ENCODE measurements at regions not wholly inside any gene's neighbourhood (a gene's known extent, or its start where the extent isn't known, plus 50 kb on each side); places are given as distances from the start of the nearest gene placed in this dataset.

DNA sequence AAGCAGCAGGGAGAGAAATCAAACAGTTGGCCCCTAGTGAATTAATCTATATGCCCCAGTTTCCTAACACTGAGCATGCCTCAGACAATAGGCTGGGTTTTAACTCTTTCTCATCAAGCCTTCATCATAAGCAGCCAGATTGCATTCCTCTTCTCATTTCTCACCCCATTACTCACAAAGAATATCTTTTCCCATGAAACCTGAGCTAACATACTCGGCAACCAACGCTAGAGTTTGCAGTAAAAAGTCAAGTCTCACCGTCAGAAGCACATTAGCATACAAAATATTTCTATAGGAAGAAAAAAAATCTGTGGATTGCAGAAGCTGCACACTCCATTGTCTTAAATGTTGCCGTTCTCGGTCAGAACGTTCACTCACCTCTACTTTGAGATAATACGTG lies 429.9 kb upstream of the ARID1B start:
- Histone ChIP-seq H3K27ac (no peak overlapping the region), H3K4me1 (no peaks in the 10 kb centered on the region), H3K4me3 (no peak overlapping the region), H3K4me2 (no peak overlapping the region), H3K9me3 (no peaks in the 10 kb centered on the region)
- ChIA-PET CTCF (no interaction called here), POLR2A (no interaction called here)
- WGBS (ENCODE audit: missing lambda C conversion rate): 42% methylated on average over 7 of the region's 7 CpGs
- DNase-seq (ENCODE audit: low read depth in 1 of 2, low spot score in 1 of 2): no peak
- TF ChIP-seq MYC (IDR thresholded peaks at IDR 0.05; ENCODE audit: borderline replicate concordance, low read length): no peak
- ATAC-seq: no peak
- no peak for FAIRE-seq

DNA sequence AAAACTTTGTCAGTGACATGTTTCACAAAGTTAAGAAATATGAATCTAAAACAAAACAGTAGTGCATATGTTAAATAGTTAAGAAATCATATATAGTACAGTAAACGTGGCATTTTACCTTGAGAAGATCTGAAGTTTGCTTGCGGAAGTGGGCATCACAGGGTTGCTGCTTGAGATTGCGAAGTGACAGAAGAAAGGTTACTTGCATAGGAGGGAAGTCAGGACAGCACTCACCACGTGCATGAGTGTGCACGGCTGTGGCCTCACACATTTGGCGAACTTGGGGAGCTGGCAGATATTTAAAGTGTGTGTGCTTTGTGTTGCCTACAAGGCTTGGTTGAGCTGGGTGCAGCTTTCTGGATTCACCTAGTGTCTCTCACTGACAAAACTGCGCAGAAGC lies 431.5 kb upstream of the ARID1B start:
- ChIA-PET POLR2A (no interaction called here), CTCF (interaction anchor here (0.6 kb wide), 1 partner anchor 779 kb away, joined by 4 read pairs; no protein-coding TSS in a partner anchor)
- no peak overlapping the region for H3K4me3 ChIP-seq
- ATAC-seq: no peak
- no peak overlapping the region for H3K4me2 ChIP-seq
- DNase-seq (ENCODE audit: low read depth in 1 of 2, low spot score in 1 of 2): no peak
- H3K27ac ChIP-seq: no peak overlapping the region
- FAIRE-seq: no peak
- 39% methylated on average over 7 of the region's 7 CpGs for WGBS (ENCODE audit: missing lambda C conversion rate)
- TF ChIP-seq SREBF2 (IDR thresholded peaks at IDR 0.05) (no peak), KDM5A (IDR thresholded peaks at IDR 0.05) (no peak), HES2 (IDR thresholded peaks at IDR 0.05) (no peak), KDM1A (IDR thresholded peaks at IDR 0.05; ENCODE audit: low read depth) (no peak), BHLHE40 (IDR thresholded peaks at IDR 0.05; ENCODE audit: low read depth, low read length) (no peak), CBX8 (IDR thresholded peaks at IDR 0.05) (no peak), CEBPB (IDR thresholded peaks at IDR 0.05) (no peak), FOSL2 (IDR thresholded peaks at IDR 0.05) (no peak), FOSL2 (CRISPR knock-in tag; IDR thresholded peaks at IDR 0.05) (no peak), EHMT2 (IDR thresholded peaks at IDR 0.05; ENCODE audit: low read depth) (no peak), ZFP36 (IDR thresholded peaks at IDR 0.05; ENCODE audit: borderline replicate concordance, partially characterized antibody) (no peak), RAD21 (conservative IDR thresholded peaks at IDR 0.05 in 1 of 2, IDR thresholded peaks at IDR 0.05 in 1 of 2) (no peak), ESRRA (IDR thresholded peaks at IDR 0.05; ENCODE audit: borderline replicate concordance, low read length) (no peak), NR3C1 (IDR thresholded peaks at IDR 0.05) (no peak), ZSCAN20 (CRISPR knock-in tag; IDR thresholded peaks at IDR 0.05) (no peak), ZNF302 (CRISPR knock-in tag; IDR thresholded peaks at IDR 0.05) (no peak)
- TF ChIP-seq, protein P1, sequence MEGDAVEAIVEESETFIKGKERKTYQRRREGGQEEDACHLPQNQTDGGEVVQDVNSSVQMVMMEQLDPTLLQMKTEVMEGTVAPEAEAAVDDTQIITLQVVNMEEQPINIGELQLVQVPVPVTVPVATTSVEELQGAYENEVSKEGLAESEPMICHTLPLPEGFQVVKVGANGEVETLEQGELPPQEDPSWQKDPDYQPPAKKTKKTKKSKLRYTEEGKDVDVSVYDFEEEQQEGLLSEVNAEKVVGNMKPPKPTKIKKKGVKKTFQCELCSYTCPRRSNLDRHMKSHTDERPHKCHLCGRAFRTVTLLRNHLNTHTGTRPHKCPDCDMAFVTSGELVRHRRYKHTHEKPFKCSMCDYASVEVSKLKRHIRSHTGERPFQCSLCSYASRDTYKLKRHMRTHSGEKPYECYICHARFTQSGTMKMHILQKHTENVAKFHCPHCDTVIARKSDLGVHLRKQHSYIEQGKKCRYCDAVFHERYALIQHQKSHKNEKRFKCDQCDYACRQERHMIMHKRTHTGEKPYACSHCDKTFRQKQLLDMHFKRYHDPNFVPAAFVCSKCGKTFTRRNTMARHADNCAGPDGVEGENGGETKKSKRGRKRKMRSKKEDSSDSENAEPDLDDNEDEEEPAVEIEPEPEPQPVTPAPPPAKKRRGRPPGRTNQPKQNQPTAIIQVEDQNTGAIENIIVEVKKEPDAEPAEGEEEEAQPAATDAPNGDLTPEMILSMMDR (IDR thresholded peaks at IDR 0.05): no peak
- TF ChIP-seq, protein P2, sequence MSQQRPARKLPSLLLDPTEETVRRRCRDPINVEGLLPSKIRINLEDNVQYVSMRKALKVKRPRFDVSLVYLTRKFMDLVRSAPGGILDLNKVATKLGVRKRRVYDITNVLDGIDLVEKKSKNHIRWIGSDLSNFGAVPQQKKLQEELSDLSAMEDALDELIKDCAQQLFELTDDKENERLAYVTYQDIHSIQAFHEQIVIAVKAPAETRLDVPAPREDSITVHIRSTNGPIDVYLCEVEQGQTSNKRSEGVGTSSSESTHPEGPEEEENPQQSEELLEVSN (IDR thresholded peaks at IDR 0.05; ENCODE audit: borderline replicate concordance, low read depth): no peak
- no peaks in the 10 kb centered on the region for H3K4me1 ChIP-seq
- H3K9me3 ChIP-seq: no peaks in the 10 kb centered on the region

- Histone ChIP-seq H3K4me1 (no peaks in the 10 kb centered on the region), H3K9me3 (no peaks in the 10 kb centered on the region), H3K4me2 (no peak overlapping the region), H3K4me3 (no peak overlapping the region), H3K27ac (no peak overlapping the region)
- FAIRE-seq: no peak
- no peak for ATAC-seq
- TF ChIP-seq PBX3 (IDR thresholded peaks at IDR 0.05): no peak
- no peak for TF ChIP-seq JUN (IDR thresholded peaks at IDR 0.05)
- no peak for TF ChIP-seq SMC3 (IDR thresholded peaks at IDR 0.05)
- no peak for TF ChIP-seq CEBPB (IDR thresholded peaks at IDR 0.05)
- TF ChIP-seq FOXS1 (CRISPR knock-in tag; IDR thresholded peaks at IDR 0.05): no peak
- TF ChIP-seq HOXB5 (CRISPR knock-in tag; IDR thresholded peaks at IDR 0.05): no peak
- no peak for TF ChIP-seq POLR2A (IDR thresholded peaks at IDR 0.05; ENCODE audit: low read length)
- no peak for TF ChIP-seq MYC (IDR thresholded peaks at IDR 0.05; ENCODE audit: borderline replicate concordance, low read length)
- TF ChIP-seq RAD21 (conservative IDR thresholded peaks at IDR 0.05 in 1 of 2, IDR thresholded peaks at IDR 0.05 in 1 of 2): no peak
- TF ChIP-seq KDM1A (IDR thresholded peaks at IDR 0.05; ENCODE audit: low read depth): no peak
- no peak for TF ChIP-seq RFX5 (IDR thresholded peaks at IDR 0.05)
- no peak for TF ChIP-seq HOXB13 (CRISPR knock-in tag; IDR thresholded peaks at IDR 0.05; ENCODE audit: low read depth)
- no peak for TF ChIP-seq TP53 (CRISPR knock-in tag; IDR thresholded peaks at IDR 0.05)
- no peak for TF ChIP-seq FOSB (CRISPR knock-in tag; IDR thresholded peaks at IDR 0.05)
- no peak for TF ChIP-seq BCL3 (IDR thresholded peaks at IDR 0.05)
- no peak for DNase-seq (ENCODE audit: low read depth in 1 of 2, low spot score in 1 of 2)
- ChIA-PET CTCF (no interaction called here), POLR2A (no interaction called here)
- WGBS (ENCODE audit: missing lambda C conversion rate): 2% methylated on average over 2 of the region's 2 CpGs
Measured at GRCh38 chr6:156344491-156344890, 432.7 kb upstream of the ARID1B start.

Data from A549 (cell line).